ENCODE measurements at regions not wholly inside any gene's neighbourhood (a gene's known extent, or its start where the extent isn't known, plus 50 kb on each side); places are given as distances from the start of the nearest gene placed in this dataset.

DNA sequence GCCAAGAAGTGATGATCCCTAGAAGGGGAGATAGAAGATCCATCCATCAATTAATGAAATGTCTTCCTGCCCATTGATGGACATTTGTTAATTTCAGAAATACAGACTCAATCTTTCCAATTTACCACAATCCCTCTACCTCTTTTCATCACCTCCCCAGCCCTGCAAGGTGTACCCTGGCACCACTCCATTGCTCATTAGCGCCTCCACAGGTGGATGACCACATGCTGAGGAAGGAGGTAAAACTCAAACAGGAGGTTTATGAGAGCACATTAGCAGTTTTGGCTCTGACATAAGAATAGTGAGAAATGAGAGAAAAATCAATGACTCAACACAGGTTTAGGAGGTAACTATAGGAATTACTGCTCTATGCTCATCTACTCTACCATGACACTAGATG is 208.0 kb downstream of the C1D start:
- intact Hi-C loops (cut with DNase I): no loop called here
- no peaks in the 10 kb centered on the region for H3K9me3 ChIP-seq (replicated peaks in 1 of 3)
- no peak overlapping the region for H3K4me3 ChIP-seq
- H3K27me3 ChIP-seq: peaks cover 3% of the 10 kb centered on the region
- H3K4me1 ChIP-seq (replicated peaks in 1 of 2): no peaks in the 10 kb centered on the region
- no peaks in the 10 kb centered on the region for H3K36me3 ChIP-seq (replicated peaks in 1 of 2)
- WGBS, 4 donors: 60 to 76% (median 74%) methylated on average over 1 of the region's 1 CpG
- DNase-seq: no peak
- no peak overlapping the region for H3K27ac ChIP-seq
- no peak for TF ChIP-seq POLR2A (IDR thresholded peaks at IDR 0.05)
- TF ChIP-seq, protein P1, sequence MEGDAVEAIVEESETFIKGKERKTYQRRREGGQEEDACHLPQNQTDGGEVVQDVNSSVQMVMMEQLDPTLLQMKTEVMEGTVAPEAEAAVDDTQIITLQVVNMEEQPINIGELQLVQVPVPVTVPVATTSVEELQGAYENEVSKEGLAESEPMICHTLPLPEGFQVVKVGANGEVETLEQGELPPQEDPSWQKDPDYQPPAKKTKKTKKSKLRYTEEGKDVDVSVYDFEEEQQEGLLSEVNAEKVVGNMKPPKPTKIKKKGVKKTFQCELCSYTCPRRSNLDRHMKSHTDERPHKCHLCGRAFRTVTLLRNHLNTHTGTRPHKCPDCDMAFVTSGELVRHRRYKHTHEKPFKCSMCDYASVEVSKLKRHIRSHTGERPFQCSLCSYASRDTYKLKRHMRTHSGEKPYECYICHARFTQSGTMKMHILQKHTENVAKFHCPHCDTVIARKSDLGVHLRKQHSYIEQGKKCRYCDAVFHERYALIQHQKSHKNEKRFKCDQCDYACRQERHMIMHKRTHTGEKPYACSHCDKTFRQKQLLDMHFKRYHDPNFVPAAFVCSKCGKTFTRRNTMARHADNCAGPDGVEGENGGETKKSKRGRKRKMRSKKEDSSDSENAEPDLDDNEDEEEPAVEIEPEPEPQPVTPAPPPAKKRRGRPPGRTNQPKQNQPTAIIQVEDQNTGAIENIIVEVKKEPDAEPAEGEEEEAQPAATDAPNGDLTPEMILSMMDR (IDR thresholded peaks at IDR 0.05): no peak

DNA sequence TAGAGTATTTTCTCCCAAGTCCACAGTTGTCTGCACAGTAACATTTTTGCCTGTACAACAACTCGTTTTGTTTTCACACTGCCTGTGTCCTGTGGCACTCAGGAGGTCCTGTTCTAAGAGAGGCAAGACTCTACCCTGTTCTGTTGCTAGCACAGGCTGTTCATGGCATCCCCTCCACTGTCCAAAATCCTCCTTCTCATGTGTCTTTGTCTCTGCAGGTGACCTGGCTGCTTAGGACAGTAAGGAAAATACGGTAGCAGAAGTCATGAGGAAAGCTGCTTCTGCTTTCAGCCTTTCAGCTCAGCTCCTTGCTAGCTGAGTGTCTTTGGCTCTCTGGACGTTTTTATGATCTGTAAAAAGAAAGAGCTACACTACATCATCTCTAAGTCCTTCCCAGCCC is 205.9 kb downstream of the C1D start:
- Histone ChIP-seq H3K27me3 (peaks cover 3% of the 10 kb centered on the region), H3K9me3 (replicated peaks in 1 of 3) (no peaks in the 10 kb centered on the region), H3K4me1 (replicated peaks in 1 of 2) (no peaks in the 10 kb centered on the region), H3K36me3 (replicated peaks in 1 of 2) (no peaks in the 10 kb centered on the region), H3K27ac (no peak overlapping the region), H3K4me3 (no peak overlapping the region)
- 46 to 55% (median 51%) methylated on average over 3 of the region's 3 CpGs for WGBS, 4 donors
- intact Hi-C loops (cut with DNase I): no loop called here
- no peak for TF ChIP-seq POLR2A (IDR thresholded peaks at IDR 0.05)
- TF ChIP-seq, protein P1 (IDR thresholded peaks at IDR 0.05): no peak
- no peak for DNase-seq

DNA sequence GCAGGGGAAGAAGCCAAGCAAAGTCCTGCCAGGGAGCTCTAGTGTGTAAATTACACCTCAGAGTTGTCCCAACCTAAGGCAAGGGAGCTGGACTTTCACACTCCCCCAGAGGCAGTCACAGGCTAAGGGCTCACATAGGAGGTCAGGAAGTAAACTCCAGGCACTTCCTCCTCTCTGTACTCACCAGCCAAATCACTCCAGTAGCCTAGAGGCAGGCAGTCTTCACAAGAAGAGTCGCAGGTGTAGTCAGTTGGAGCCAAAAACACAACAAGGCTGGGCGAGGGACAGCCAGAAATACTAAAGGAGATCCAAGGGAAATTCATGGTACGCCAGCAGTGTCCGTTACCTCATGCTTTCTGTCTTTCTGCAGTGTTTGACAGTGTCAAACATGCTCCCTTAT is 205.0 kb downstream of the C1D start:
- WGBS, 4 donors: 79 to 93% (median 87%) methylated on average over 4 of the region's 4 CpGs
- H3K4me3 ChIP-seq: no peak overlapping the region
- intact Hi-C loops (cut with DNase I): no loop called here
- H3K27ac ChIP-seq: no peak overlapping the region
- H3K36me3 ChIP-seq (replicated peaks in 1 of 2): no peaks in the 10 kb centered on the region
- no peaks in the 10 kb centered on the region for H3K4me1 ChIP-seq (replicated peaks in 1 of 2)
- no peak for TF ChIP-seq POLR2A (IDR thresholded peaks at IDR 0.05)
- TF ChIP-seq, protein P1 (IDR thresholded peaks at IDR 0.05): no peak
- no peak for DNase-seq
- H3K27me3 ChIP-seq: peaks cover 2% of the 10 kb centered on the region
- no peaks in the 10 kb centered on the region for H3K9me3 ChIP-seq (replicated peaks in 1 of 3)

DNA sequence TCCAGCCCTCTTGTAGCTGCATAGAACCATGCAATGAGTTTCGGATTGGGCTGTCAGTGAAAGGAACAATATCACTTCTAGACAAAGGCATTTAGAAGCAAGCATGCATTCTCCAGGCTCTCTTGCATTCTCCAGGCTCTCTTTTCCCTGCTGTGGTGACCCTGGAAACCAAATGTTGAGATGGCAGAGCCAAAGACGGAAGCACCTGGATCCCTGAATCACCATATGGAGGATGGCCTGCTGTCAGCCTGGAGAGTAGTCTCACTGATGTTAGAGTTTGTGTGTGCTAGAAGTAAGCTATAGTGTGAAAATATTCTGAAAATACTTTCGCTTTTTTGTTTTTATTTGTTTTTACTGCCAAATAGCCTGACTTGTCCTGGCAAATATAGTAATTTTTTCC is 203.9 kb downstream of the C1D start:
- H3K9me3 ChIP-seq (replicated peaks in 1 of 3): no peaks in the 10 kb centered on the region
- H3K27me3 ChIP-seq: no peaks in the 10 kb centered on the region
- DNase-seq: no peak
- H3K27ac ChIP-seq: no peak overlapping the region
- no peaks in the 10 kb centered on the region for H3K4me1 ChIP-seq (replicated peaks in 1 of 2)
- intact Hi-C loops (cut with DNase I): no loop called here
- H3K4me3 ChIP-seq: no peak overlapping the region
- 64 to 92% (median 74%) methylated on average over 3 of the region's 3 CpGs for WGBS, 4 donors
- TF ChIP-seq, protein P1 (IDR thresholded peaks at IDR 0.05): no peak
- TF ChIP-seq POLR2A (IDR thresholded peaks at IDR 0.05): no peak
- no peaks in the 10 kb centered on the region for H3K36me3 ChIP-seq (replicated peaks in 1 of 2)

All from adrenal gland (tissue), 9 donors.